IPS-NIHi7 (cell line): ENCODE measurements at regions not wholly inside any gene's neighbourhood (a gene's known extent, or its start where the extent isn't known, plus 50 kb on each side); places are given as distances from the start of the nearest gene placed in this dataset.
"Not testable (repeated sequence)": the region's sequence is repeated elsewhere in the genome, so short reads cannot be mapped to it uniquely, and the experiment has no call there.

ENCODE experiments used
- DNase-seq: peaks from one replicate; pipeline ENCODE4 v3.0.0; 2012; ENCODE audit warnings: mixed read lengths; ENCODE audit errors: extremely low spot score

GRCh38 chr6:126967296-126968005, 151.0 kb upstream of the RSPO3 start:
- DNase-seq: no peak

- no peak for DNase-seq
Measured at GRCh38 chr6:126976253-126976797, 142.1 kb upstream of the RSPO3 start.

GRCh38 chr6:126983779-126984178, 134.7 kb upstream of the RSPO3 start:
- no peak for DNase-seq

- DNase-seq: not testable (repeated sequence)
Measured at GRCh38 chr6:126988125-126988524, 130.3 kb upstream of the RSPO3 start.

- DNase-seq: no peak
Measured at GRCh38 chr6:127000631-127001030, 117.8 kb upstream of the RSPO3 start.

GRCh38 chr6:127013865-127014264, 104.6 kb upstream of the RSPO3 start:
- no peak for DNase-seq

GRCh38 chr6:127015858-127016257, 102.6 kb upstream of the RSPO3 start:
- DNase-seq: no peak

GRCh38 chr6:127019828-127020227, 98.6 kb upstream of the RSPO3 start:
- no peak for DNase-seq

GRCh38 chr6:127022302-127022701, 96.2 kb upstream of the RSPO3 start:
- DNase-seq: no peak

- no peak for DNase-seq
Measured at GRCh38 chr6:127023001-127023778, 95.3 kb upstream of the RSPO3 start.

- DNase-seq: no peak
Measured at GRCh38 chr6:127026247-127026646, 92.2 kb upstream of the RSPO3 start.

GRCh38 chr6:127030111-127030510, 88.4 kb upstream of the RSPO3 start:
- no peak for DNase-seq

- no peak for DNase-seq
Measured at GRCh38 chr6:127030836-127031235, 87.6 kb upstream of the RSPO3 start.

GRCh38 chr6:127031511-127031910, 87.0 kb upstream of the RSPO3 start:
- no peak for DNase-seq

GRCh38 chr6:127032971-127033370, 85.5 kb upstream of the RSPO3 start:
- no peak for DNase-seq

- DNase-seq: no peak
Measured at GRCh38 chr6:127051571-127052260, 66.8 kb upstream of the RSPO3 start.

- DNase-seq: no peak
Measured at GRCh38 chr6:127053032-127053874, 65.2 kb upstream of the RSPO3 start.

- no peak for DNase-seq
Measured at GRCh38 chr6:127053875-127054235, 64.6 kb upstream of the RSPO3 start.

- no peak for DNase-seq
Measured at GRCh38 chr6:127058027-127058426, 60.4 kb upstream of the RSPO3 start.

- no peak for DNase-seq
Measured at GRCh38 chr6:127058936-127059335, 59.5 kb upstream of the RSPO3 start.
